ENCODE measurements at regions not wholly inside any gene's neighbourhood (a gene's known extent, or its start where the extent isn't known, plus 50 kb on each side); places are given as distances from the start of the nearest gene placed in this dataset.

DNA sequence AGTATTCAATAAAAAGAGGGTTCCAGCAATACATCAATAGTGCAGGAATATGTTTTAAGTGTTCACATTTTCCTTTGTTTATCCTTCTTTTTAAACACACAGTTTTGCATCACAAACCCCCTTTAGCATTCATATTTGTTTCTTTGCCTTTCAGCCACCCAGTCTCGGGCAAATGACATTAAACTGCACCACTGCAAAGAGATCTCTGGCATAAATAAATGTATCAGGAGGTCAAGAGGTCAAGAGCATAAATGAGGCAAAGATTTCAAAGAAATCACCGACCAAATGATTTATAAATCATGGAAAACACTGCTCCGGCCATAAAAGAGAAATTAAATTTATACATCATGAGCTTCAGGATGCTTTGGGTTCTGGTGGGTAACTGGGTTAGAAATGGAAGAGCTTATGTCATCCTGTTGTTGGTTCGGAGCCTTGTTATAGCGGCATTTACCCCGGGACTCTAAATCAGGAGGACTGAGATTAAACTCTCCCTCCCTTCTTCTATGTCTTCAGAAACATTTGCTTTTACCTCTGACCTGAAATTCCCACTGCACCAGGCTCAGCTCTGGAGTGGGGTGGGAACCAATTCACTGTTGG, 449.6 kb upstream of the CLINT1 start:
- intact Hi-C loops (cut with DNase I; ENCODE audit: low total_unique reads), result no loop called here
- H3K9me3 ChIP-seq, result no peaks in the 10 kb centered on the region
- DNase-seq, result no peak
- WGBS, 5 donors, result 71 to 75% (median 72%) methylated on average over 6 of the region's 6 CpGs
- H3K4me1 ChIP-seq, result no peaks in the 10 kb centered on the region
- H3K4me3 ChIP-seq, result no peak overlapping the region
- no peaks in the 10 kb centered on the region for H3K27me3 ChIP-seq
- no peak overlapping the region for H3K27ac ChIP-seq
- H3K36me3 ChIP-seq, result no peaks in the 10 kb centered on the region
- TF ChIP-seq POLR2AphosphoS5 (IDR thresholded peaks at IDR 0.05) (no peak), POLR2A (IDR thresholded peaks at IDR 0.05) (no peak), EP300 (IDR thresholded peaks at IDR 0.05) (no peak)
- TF ChIP-seq, protein P1, sequence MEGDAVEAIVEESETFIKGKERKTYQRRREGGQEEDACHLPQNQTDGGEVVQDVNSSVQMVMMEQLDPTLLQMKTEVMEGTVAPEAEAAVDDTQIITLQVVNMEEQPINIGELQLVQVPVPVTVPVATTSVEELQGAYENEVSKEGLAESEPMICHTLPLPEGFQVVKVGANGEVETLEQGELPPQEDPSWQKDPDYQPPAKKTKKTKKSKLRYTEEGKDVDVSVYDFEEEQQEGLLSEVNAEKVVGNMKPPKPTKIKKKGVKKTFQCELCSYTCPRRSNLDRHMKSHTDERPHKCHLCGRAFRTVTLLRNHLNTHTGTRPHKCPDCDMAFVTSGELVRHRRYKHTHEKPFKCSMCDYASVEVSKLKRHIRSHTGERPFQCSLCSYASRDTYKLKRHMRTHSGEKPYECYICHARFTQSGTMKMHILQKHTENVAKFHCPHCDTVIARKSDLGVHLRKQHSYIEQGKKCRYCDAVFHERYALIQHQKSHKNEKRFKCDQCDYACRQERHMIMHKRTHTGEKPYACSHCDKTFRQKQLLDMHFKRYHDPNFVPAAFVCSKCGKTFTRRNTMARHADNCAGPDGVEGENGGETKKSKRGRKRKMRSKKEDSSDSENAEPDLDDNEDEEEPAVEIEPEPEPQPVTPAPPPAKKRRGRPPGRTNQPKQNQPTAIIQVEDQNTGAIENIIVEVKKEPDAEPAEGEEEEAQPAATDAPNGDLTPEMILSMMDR (IDR thresholded peaks at IDR 0.05), result no peak

DNA sequence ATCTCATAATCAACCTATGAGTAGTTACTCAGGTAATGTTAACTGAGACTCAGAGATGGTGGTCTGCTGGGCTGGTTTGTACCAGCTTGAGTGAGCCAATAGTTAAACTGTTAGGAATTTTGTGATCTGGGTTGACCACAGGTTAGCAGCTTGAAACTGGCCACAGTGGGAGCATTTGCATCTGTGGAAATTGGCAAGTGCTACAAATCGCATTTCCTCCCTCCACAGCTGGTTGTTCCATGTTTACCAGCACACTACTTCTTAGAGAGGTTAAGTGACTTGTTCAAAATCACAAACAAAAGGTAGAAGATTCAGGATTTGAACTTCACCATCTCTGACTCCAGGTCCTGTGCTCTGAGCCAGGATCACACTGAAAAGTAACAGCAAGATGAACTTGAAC, 446.9 kb upstream of the CLINT1 start:
- Histone ChIP-seq H3K4me3 (no peak overlapping the region), H3K27ac (no peak overlapping the region), H3K9me3 (no peaks in the 10 kb centered on the region), H3K27me3 (no peaks in the 10 kb centered on the region), H3K4me1 (peaks cover 0 to 4% (median 0%) of the 10 kb centered on the region in 4 donors), H3K36me3 (no peaks in the 10 kb centered on the region)
- TF ChIP-seq, protein P1 (IDR thresholded peaks at IDR 0.05), result no peak
- TF ChIP-seq EP300 (IDR thresholded peaks at IDR 0.05), result no peak
- TF ChIP-seq POLR2AphosphoS5 (IDR thresholded peaks at IDR 0.05), result no peak
- no peak for TF ChIP-seq POLR2A (IDR thresholded peaks at IDR 0.05)
- WGBS, 5 donors, result 43 to 77% (median 70%) methylated on average over 1 of the region's 1 CpG
- DNase-seq, result peak in 1 of 2 donors; percentile 23
- intact Hi-C loops (cut with DNase I; ENCODE audit: low total_unique reads), result no loop called here

GRCh38 chr5:158304607-158305006, 445.7 kb upstream of the CLINT1 start:
- 71 to 91% (median 81%) methylated on average over 2 of the region's 2 CpGs for WGBS, 5 donors
- H3K4me1 ChIP-seq, result peaks cover 0 to 4% (median 0%) of the 10 kb centered on the region in 4 donors
- intact Hi-C loops (cut with DNase I; ENCODE audit: low total_unique reads), result no loop called here
- no peak for DNase-seq
- no peaks in the 10 kb centered on the region for H3K9me3 ChIP-seq
- no peak overlapping the region for H3K27ac ChIP-seq
- H3K4me3 ChIP-seq, result no peak overlapping the region
- no peak for TF ChIP-seq POLR2A (IDR thresholded peaks at IDR 0.05)
- no peak for TF ChIP-seq EP300 (IDR thresholded peaks at IDR 0.05)
- TF ChIP-seq, protein P1 (IDR thresholded peaks at IDR 0.05), result no peak
- no peak for TF ChIP-seq POLR2AphosphoS5 (IDR thresholded peaks at IDR 0.05)
- no peaks in the 10 kb centered on the region for H3K27me3 ChIP-seq
- no peaks in the 10 kb centered on the region for H3K36me3 ChIP-seq

DNA sequence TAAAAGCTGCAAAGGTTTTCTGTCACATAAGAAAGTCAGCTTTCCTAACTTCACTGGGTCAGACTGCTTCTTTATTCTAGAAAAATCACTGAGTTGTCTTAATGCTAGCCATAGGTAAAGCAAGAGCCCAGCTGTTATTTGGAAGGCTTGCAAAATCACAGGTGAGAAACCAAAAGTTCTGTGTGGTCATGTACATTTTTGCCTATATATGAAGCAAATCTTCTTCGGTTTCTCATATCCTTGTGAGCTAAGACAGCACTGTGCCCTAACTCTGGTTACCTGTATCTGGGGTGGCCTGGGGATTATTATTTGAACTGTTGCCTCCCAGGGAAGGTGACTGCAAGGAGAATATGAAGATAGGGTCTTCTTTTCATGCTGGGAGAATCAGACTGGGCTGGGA, 444.9 kb upstream of the CLINT1 start:
- Histone ChIP-seq H3K36me3 (no peaks in the 10 kb centered on the region), H3K9me3 (no peaks in the 10 kb centered on the region), H3K4me1 (peaks cover 0 to 4% (median 0%) of the 10 kb centered on the region in 4 donors), H3K27me3 (no peaks in the 10 kb centered on the region), H3K4me3 (no peak overlapping the region), H3K27ac (no peak overlapping the region)
- WGBS, 5 donors, result 88 to 100% (median 94%) methylated on average over 1 of the region's 1 CpG
- TF ChIP-seq EP300 (IDR thresholded peaks at IDR 0.05) (no peak), POLR2AphosphoS5 (IDR thresholded peaks at IDR 0.05) (no peak), POLR2A (IDR thresholded peaks at IDR 0.05) (no peak)
- TF ChIP-seq, protein P1 (IDR thresholded peaks at IDR 0.05), result no peak
- intact Hi-C loops (cut with DNase I; ENCODE audit: low total_unique reads), result no loop called here
- no peak for DNase-seq
